SIG-M5 treated with dmso at 0.1 percent for 504 hours (cell line): ENCODE measurements at regions not wholly inside any gene's neighbourhood (a gene's known extent, or its start where the extent isn't known, plus 50 kb on each side); places are given as distances from the start of the nearest gene placed in this dataset.

Source experiments
- DNase-seq: peaks from one replicate; lab custom pipeline; 2025; ENCODE audit not compliant: unreplicated experiment; lab: John Stamatoyannopoulos, UW

- DNase-seq: no peak
Observed at GRCh38 chr5:174159327-174160114, 114.0 kb downstream of the NSG2 start.

- DNase-seq: no peak
Observed at GRCh38 chr5:174165406-174165805, 119.9 kb downstream of the NSG2 start.

GRCh38 chr5:174166231-174167079 is 120.9 kb downstream of the NSG2 start:
- DNase-seq: no peak

- DNase-seq: no peak
Observed at GRCh38 chr5:174167080-174167910, 121.8 kb downstream of the NSG2 start.

- no peak for DNase-seq
Observed at GRCh38 chr5:174172152-174172551, 126.6 kb downstream of the NSG2 start.

- no peak for DNase-seq
Observed at GRCh38 chr5:174172566-174172965, 127.1 kb downstream of the NSG2 start.

- no peak for DNase-seq
Observed at GRCh38 chr5:174173766-174174165, 128.3 kb downstream of the NSG2 start.

- DNase-seq: no peak
Observed at GRCh38 chr5:174175716-174176268, 130.3 kb downstream of the NSG2 start.

- peak; percentile 28 for DNase-seq
Observed at GRCh38 chr5:174176511-174176910, 131.0 kb downstream of the NSG2 start.

- no peak for DNase-seq
Observed at GRCh38 chr5:174177531-174177930, 132.0 kb downstream of the NSG2 start.

GRCh38 chr5:174177976-174178605 is 132.6 kb downstream of the NSG2 start:
- DNase-seq: no peak

GRCh38 chr5:174180639-174181038 is 135.1 kb downstream of the NSG2 start:
- DNase-seq: no peak

- DNase-seq: no peak
Observed at GRCh38 chr5:174182111-174182510, 136.6 kb downstream of the NSG2 start.

GRCh38 chr5:174183701-174184100 is 138.2 kb downstream of the NSG2 start:
- DNase-seq: no peak

GRCh38 chr5:174185506-174185905 is 140.0 kb downstream of the NSG2 start:
- DNase-seq: no peak

GRCh38 chr5:174186096-174186695 is 140.7 kb downstream of the NSG2 start:
- no peak for DNase-seq

- no peak for DNase-seq
Observed at GRCh38 chr5:174187001-174187400, 141.5 kb downstream of the NSG2 start.

GRCh38 chr5:174187481-174187880 is 142.0 kb downstream of the NSG2 start:
- no peak for DNase-seq

- no peak for DNase-seq
Observed at GRCh38 chr5:174188295-174188694, 142.8 kb downstream of the NSG2 start.
